CD4-positive, alpha-beta T cell treated with Interleukin-17A for 4 hours (primary cell): ENCODE measurements at regions not wholly inside any gene's neighbourhood (a gene's known extent, or its start where the extent isn't known, plus 50 kb on each side); places are given as distances from the start of the nearest gene placed in this dataset.
"Not testable (repeated sequence)": the region's sequence is repeated elsewhere in the genome, so short reads cannot be mapped to it uniquely, and the experiment has no call there.

Experiments
- DNase-seq: peaks from one replicate; pipeline ENCODE4 v3.0.0-alpha.2; 2020; ENCODE audit warnings: mixed read lengths

DNA sequence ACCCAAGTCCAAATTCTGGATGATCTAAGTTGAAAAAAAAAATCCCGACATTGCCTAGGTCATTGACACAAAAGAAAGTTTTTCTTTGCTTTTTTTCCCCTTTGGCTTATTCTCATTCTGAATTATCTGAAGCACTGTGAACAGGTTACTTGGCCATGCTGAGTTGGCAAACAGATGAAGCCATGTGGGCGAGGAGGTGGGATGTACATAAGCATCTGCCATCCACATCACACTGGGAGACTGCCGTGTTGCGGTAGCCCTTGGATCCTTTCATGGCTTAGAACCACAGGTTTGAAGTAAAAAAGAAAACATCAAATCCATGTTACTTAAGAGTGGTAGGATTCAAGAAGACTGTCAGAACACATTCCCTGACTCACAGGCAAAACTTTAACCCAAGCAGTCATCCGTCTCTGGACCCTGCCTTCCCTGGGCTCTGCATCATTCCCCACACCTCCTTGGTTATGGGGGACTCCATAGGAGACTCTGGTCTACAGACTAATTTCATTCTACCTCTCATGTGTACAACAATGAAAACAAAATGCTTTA, 242.5 kb upstream of the SERP2 start:
- DNase-seq, result no peak

DNA sequence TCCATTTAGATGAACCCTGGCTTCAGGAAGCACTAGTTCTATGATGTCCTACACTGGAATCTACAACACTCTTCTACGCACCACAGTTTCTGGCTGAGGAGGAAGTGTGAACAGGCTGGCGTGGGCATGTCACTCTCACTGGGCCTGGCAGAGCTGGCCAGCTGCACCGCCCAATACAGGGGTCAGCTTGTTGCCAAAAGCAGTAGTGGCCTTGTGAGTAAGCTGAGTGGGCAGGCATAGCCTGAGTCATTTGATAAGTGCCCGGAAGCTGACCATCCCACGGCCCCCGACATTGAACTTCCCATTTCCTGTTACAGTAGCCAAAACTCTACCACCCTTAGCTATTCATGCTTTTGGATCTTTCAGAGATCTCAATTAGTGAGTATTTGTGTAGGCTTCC, 240.9 kb upstream of the SERP2 start:
- DNase-seq, result no peak

DNA sequence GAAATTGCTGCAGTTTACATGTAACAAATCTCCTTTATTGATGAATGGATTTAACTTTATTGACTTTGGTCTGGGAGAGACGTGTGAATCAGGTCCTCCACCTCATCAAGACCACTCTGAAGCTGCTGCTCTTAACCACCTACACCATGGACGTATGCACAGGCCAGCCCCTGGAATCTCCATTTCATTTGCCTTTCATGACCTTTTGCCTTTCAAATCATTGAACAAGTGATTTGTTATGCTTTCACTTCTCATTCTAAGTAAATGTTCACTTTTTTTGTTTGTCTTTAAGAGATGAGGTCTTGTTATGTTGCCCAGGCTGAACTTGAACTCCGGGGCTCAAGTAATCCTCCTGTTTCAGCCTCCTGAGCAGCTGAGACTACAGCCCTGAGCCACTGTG, 240.0 kb upstream of the SERP2 start:
- DNase-seq, result no peak

- no peak for DNase-seq
These were observed 238.1 kb upstream of the SERP2 start for GRCh38 chr13:44135566-44135965.

- DNase-seq, result no peak
These were observed 236.8 kb upstream of the SERP2 start for GRCh38 chr13:44136696-44137268.

DNA sequence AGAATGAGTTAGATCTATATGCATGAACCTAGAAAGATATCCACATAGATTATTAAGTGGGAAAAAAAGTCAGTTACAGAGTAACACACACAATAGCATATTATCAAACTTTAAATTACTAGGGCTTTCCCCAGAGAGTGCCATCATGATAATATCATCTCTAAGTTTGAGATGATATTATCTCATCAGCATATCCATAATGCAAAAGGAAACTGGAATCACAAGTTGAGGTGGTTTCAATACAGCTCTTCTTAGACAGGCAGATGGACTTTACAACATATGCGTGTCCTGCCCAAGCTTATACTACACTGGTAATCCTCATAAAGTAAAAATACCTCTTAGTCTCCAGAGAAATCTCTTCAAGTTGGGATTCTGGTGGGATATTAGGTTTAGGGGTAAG, 236.2 kb upstream of the SERP2 start:
- no peak for DNase-seq

- DNase-seq, result no peak
These were observed 233.5 kb upstream of the SERP2 start for GRCh38 chr13:44140146-44140545.

DNA sequence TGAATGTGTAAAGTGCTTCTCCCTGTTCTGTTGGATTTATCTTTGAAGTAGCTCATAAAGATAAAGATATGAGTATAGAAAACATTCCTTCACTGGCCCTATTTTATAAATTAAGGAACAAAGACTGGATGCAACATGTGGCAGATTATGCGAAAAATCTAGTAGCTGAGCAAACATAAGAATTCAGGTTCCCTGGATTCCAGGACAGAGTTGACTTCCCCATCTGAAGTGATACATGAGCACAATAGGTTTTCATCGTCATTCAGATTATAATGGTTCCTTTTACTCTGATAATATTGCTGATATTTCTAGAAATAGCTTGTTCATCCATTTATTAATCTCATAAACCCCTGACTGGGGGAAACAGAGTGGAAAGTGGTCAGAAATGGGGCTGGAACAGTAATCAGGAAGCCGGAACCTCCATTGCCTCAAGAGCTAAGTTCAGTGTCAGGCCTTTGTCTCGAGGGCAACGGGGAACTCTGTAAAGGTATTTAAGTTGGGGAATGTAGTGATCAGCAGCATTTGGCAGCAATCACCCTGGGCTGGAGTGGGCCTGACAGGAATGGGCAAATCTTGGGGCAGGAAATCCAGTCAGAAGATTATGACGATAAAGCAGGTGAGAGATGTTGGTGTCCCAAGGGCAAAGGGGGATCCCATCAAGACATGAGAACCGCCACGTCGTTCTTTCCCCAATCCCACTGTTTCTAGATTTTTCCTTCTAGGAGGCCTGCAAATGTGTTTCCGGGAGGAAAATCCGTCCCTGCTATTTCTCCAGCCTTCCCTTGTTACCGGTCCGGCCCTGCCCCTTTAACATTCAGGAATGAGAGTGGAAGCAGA, 232.5 kb upstream of the SERP2 start:
- no peak for DNase-seq

GRCh38 chr13:44141725-44142539, 231.7 kb upstream of the SERP2 start:
- DNase-seq, result peak; percentile 93

GRCh38 chr13:44142540-44142867, 231.1 kb upstream of the SERP2 start:
- no peak for DNase-seq

DNA sequence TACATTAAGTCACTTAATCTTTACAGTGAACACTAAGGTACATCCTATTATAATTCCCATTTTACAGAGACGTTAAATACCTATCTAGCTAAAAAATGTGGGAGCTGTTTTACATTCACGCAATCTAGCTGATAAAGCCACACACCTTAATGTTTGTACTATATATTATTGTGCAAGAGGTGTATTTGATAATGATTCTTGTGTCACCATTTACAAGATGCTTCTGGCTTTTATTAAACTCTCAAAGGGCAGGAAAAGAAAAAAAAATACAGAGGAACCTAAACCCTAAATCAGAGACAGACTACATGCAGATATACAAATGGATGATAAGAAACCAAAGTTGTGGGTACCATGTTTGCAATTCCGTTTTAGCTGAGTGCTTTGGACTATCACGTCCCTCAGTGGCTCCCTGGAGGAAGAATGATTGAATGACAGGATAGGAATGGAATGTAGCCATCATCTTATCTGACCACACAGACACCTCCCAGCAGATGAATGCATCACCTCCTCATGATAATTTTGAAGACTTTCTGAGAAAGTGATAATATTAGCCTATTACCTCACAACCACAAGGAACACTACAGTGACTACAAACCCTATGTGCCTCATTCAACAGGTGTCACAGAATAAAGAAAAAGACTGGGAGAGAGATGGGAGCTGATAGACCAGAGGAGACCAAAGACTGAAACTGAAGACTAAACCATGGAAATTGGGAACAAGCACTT, 230.5 kb upstream of the SERP2 start:
- DNase-seq, result no peak

GRCh38 chr13:44146138-44146537, 227.5 kb upstream of the SERP2 start:
- no peak for DNase-seq

DNA sequence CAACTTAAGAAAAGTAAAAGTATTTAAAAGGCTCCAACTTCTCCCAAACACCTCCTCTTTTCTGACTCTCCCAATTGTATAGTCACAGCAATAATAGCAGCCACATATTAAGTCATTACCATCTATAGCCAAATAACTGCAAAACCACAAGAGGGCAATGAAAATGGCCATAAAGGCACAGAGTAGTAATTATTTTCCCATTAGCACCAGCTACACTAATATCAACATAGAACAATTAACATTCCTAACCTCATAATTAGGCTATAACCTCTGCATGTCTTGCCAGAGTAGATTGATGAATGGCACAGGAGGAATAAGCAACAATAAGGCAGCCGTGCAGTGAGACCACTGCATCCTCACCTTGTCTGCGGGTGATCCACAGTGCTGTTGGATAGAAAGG, 226.4 kb upstream of the SERP2 start:
- no peak for DNase-seq

DNA sequence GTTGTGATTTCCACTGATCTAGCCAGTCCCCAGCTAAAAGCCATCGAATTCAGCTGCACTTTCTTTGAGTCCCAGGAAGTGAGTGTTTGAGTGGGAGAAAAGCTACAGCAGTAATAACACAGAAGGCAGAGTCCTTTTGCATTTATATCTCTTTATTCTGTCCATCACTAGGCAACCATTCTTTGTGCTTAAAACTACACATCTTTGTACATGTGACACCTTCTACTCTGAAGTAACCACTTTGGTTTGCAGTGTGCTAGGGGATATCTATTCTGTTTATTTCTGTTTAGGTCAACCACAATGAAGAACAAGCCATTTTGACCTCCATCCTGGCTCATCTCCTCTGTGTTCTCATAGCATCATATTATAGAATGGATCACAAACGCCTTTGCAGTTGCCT, 226.0 kb upstream of the SERP2 start:
- no peak for DNase-seq

GRCh38 chr13:44148159-44148914, 225.3 kb upstream of the SERP2 start:
- no peak for DNase-seq

- DNase-seq, result not testable (repeated sequence)
These were observed 224.4 kb upstream of the SERP2 start for GRCh38 chr13:44149231-44149630.

DNA sequence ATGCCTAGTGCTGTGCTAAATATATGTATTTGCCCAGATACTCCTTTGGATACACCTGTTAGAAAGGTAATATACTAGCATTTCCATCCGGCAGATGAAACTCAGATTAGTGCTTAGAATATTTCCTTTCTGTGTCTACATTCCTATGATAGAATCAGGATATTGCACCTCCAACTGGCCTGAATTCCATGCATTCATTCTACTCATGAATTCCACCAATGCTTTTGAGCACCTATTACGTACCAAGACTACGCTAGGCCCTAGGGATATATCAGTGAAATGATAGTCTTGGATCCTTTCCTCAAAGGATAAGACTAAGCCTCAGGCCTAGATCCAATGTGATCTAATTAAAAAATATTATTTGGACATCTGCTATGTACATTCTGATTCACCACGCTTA, 223.8 kb upstream of the SERP2 start:
- no peak for DNase-seq

DNA sequence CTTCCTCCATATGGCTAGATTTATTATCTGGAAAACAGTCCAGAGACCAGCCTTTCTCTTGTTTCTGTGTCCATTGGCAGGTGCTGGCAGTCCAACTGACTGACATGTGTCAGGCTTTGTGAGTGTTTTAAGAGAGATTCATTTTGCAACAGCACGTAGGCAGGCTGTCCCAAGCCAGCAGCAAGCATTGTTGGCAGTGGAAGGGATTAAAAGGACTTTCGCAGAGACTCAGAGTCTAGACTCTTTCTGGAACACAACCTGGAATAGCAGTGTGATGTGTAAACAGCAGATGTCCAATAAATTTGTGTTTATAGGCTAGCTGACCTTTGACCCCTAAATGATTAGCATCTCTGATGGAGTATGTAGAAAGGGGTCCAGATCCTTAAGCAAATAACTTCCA, 222.2 kb upstream of the SERP2 start:
- no peak for DNase-seq

- DNase-seq, result no peak
These were observed 220.1 kb upstream of the SERP2 start for GRCh38 chr13:44153496-44153895.

DNA sequence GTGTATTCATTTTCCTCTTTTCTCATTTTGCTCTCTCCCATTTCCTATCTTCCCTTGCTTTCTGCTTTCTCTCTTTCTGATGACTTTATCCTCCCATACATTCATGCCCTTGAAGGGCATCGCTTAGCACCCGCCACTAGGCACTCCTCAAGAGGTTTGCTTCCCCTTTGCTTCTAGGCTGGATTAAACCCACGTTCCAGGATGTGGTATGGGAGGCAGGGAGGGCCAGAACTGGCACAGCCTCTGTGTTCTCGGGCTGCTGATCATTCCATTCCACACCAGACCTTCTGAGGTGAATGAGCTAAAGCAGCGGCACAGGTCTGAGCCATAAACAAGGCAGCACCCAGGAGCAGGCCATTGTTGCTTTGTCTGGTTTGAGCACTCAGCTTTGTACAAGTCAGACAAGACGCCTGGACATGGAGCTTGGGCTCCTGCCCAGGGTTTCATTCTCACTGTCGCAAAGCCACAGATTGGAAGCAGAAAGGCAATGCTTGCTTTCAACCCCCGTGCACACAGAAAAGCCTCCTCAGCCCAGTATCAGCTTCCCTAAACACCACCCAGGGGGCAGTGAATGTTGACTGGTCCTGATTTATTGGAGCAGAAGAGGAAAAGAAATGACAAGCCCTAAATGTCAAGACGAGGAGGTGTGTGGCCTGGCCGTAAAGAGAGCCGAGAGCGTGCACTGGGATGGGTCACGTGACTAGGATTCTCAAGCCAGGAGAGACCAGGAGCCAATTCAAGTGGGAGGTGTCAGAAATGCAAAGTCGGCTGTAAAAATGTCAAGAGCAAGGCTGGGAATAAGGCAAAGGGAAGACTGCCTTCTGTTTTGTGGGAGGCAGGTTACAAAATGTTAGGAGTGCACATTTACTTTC, 218.0 kb upstream of the SERP2 start:
- DNase-seq, result no peak

- no peak for DNase-seq
These were observed 217.3 kb upstream of the SERP2 start for GRCh38 chr13:44156294-44156658.
